ENCODE measurements at regions not wholly inside any gene's neighbourhood (a gene's known extent, or its start where the extent isn't known, plus 50 kb on each side); places are given as distances from the start of the nearest gene placed in this dataset.

DNA sequence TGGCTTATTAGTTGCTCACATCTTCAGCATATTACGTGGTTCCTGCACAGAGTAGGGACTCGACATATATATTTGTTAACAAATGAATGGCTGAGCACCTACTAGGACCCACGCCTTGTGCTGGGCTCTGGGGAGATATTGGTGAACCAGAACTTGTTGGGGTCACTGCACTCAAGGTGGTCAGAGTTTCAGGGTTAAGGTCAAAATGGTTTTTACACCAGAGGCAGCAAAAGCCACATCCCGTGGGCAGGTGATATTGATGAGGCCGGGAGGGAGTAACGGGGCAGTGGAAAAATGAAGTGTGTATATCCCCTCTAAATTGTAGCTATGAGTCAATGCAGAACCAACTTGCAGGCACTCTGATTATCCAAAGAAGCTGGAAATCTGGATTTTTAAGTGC, 136.5 kb upstream of the KLF4 start:
- Histone ChIP-seq H2BK20ac (ENCODE audit: low read depth, low read length) (no peak overlapping the region), H3K14ac (replicated peaks; ENCODE audit: low read depth, low read length) (no peak overlapping the region), H2BK120ac (ENCODE audit: low read depth, low read length) (no peak overlapping the region), H3K9ac (ENCODE audit: low read depth, low read length) (no peak overlapping the region), H4K8ac (ENCODE audit: low read depth in 2 of 2, low read length in 2 of 2) (no peak overlapping the region), H3K79me1 (ENCODE audit: low read depth in 1 of 2, low read length in 2 of 2) (no peaks in the 10 kb centered on the region), H3K4me2 (ENCODE audit: low read depth, low read length) (no peak overlapping the region), H3K56ac (ENCODE audit: extremely low read depth, insufficient read depth, low read length) (no peak overlapping the region), H3K36me3 (ENCODE audit: control insufficient read depth, insufficient read depth, low read length) (no peaks in the 10 kb centered on the region), H3K27ac (ENCODE audit: insufficient read depth, low read length) (no peak overlapping the region), H3K4ac (ENCODE audit: low read depth, low read length) (no peak overlapping the region), H2BK15ac (ENCODE audit: low read depth, low read length) (no peak overlapping the region), H4K5ac (ENCODE audit: low read depth, low read length) (no peak overlapping the region), H4K20me1 (ENCODE audit: insufficient read depth, low read length) (no peaks in the 10 kb centered on the region; the same call in 1 of the 2 replicates), H2BK5ac (ENCODE audit: low read depth, low read length, poor library complexity, severe bottlenecking) (no peak overlapping the region), H3K9me3 (ENCODE audit: control insufficient read depth, insufficient read depth, low read length) (no peaks in the 10 kb centered on the region), H3K23ac (ENCODE audit: low read depth, low read length) (no peak overlapping the region), H4K91ac (ENCODE audit: insufficient read depth, low read depth, low read length) (no peak overlapping the region), H3K9me1 (ENCODE audit: insufficient read depth, low read length) (no peaks in the 10 kb centered on the region), H2AK9ac (replicated peaks; ENCODE audit: low read depth, low read length, poor library complexity) (no peak overlapping the region), H3K18ac (ENCODE audit: low read depth, low read length) (no peak overlapping the region), H2AFZ (replicated peaks; ENCODE audit: low read length, poor library complexity) (no peak overlapping the region), H3K4me3 (ENCODE audit: insufficient read depth, low read depth, low read length) (no peak overlapping the region), H3K4me1 (ENCODE audit: control insufficient read depth, insufficient read depth, low read length) (peaks cover 3% of the 10 kb centered on the region; the same call in 1 of the 2 replicates), H3K27me3 (ENCODE audit: control insufficient read depth, insufficient read depth, low read length) (peaks cover 7% of the 10 kb centered on the region), H2AK5ac (ENCODE audit: low read depth, low read length) (no peak overlapping the region)
- no TSS peak for BruUV-seq (replicated peaks)
- WGBS, 2 experiments (ENCODE audit: extremely low coverage in 2 of 2, insufficient read length in 1 of 2), result 95% methylated on average over 3 of the region's 6 CpGs; no CpG with 5 or more reads in 1 of the 2 experiments
- CTCF ChIA-PET, result interaction anchor here (0.6 kb wide), 1 partner anchor 645 kb away, joined by 4 read pairs; no protein-coding TSS in a partner anchor
- in situ Hi-C loops (cut with MboI; ENCODE audit: low sequenced_read_pairs) (no loop called here), dilution Hi-C loops (cut with HindIII; ENCODE audit: low sequenced_read_pairs, unreplicated experiment) (no loop called here), intact Hi-C loops (cut with micrococcal nuclease) (no loop called here)
- POLR2A ChIA-PET (ENCODE audit: unreplicated experiment), result no interaction called here
- ATAC-seq (ENCODE audit: low read depth), result no peak
- no peak for TF ChIP-seq RCOR1 (IDR thresholded peaks at IDR 0.05; ENCODE audit: insufficient replicate concordance, low read length)
- TF ChIP-seq MAFK (IDR thresholded peaks at IDR 0.05; ENCODE audit: low read depth, low read length), result no peak
- no peak for TF ChIP-seq NFE2L2 (IDR thresholded peaks at IDR 0.05; ENCODE audit: low read depth, low read length)
- TF ChIP-seq BHLHE40 (IDR thresholded peaks at IDR 0.05; ENCODE audit: low read depth, low read length), result no peak
- TF ChIP-seq POLR2A (IDR thresholded peaks at IDR 0.05; ENCODE audit: low read depth, low read length), result no peak
- TF ChIP-seq, protein P1, sequence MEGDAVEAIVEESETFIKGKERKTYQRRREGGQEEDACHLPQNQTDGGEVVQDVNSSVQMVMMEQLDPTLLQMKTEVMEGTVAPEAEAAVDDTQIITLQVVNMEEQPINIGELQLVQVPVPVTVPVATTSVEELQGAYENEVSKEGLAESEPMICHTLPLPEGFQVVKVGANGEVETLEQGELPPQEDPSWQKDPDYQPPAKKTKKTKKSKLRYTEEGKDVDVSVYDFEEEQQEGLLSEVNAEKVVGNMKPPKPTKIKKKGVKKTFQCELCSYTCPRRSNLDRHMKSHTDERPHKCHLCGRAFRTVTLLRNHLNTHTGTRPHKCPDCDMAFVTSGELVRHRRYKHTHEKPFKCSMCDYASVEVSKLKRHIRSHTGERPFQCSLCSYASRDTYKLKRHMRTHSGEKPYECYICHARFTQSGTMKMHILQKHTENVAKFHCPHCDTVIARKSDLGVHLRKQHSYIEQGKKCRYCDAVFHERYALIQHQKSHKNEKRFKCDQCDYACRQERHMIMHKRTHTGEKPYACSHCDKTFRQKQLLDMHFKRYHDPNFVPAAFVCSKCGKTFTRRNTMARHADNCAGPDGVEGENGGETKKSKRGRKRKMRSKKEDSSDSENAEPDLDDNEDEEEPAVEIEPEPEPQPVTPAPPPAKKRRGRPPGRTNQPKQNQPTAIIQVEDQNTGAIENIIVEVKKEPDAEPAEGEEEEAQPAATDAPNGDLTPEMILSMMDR (conservative IDR thresholded peaks at IDR 0.05; ENCODE audit: low read depth, low read length), result no peak
- TF ChIP-seq RAD21 (IDR thresholded peaks at IDR 0.05; ENCODE audit: low read length), result no peak
- TF ChIP-seq FOS (IDR thresholded peaks at IDR 0.05; ENCODE audit: low read depth, low read length), result no peak
- TF ChIP-seq RFX5 (IDR thresholded peaks at IDR 0.05; ENCODE audit: low read depth, low read length), result no peak
- TF ChIP-seq CHD1 (IDR thresholded peaks at IDR 0.05; ENCODE audit: low read depth, low read length), result no peak
- no peak for DNase-seq
